GM21737 (cell line): ENCODE measurements at regions not wholly inside any gene's neighbourhood (a gene's known extent, or its start where the extent isn't known, plus 50 kb on each side); places are given as distances from the start of the nearest gene placed in this dataset.
"Not testable (repeated sequence)": the region's sequence is repeated elsewhere in the genome, so short reads cannot be mapped to it uniquely, and the experiment has no call there.

Experiments
- ATAC-seq: cut with Tn5 transposase; IDR thresholded peaks from one replicate; pipeline ENCODE4 v1.9.1; 2021; ENCODE audit warnings: mild to moderate bottlenecking, moderate library complexity; ENCODE audit not compliant: unreplicated experiment

DNA sequence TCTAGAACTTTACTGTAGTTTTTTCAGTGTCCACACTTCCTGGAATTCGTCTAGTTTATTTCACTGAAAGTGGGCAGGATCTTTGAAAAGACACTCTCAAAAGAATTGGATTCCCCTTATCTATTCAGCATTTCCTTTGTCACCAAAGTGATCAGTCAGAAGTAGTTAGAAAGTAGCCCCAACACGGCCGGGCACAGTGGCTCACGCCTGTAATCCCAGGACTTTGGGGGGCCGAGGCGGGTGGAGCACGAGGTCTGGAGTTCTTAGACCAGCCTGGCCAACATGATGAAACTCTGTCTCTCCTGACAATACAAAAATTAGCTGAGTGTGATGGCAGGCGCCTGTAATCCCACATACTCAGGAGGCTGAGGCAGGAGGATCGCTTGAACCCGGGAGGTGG lies 69.0 kb upstream of the KMT2C start:
- no peak for ATAC-seq

DNA sequence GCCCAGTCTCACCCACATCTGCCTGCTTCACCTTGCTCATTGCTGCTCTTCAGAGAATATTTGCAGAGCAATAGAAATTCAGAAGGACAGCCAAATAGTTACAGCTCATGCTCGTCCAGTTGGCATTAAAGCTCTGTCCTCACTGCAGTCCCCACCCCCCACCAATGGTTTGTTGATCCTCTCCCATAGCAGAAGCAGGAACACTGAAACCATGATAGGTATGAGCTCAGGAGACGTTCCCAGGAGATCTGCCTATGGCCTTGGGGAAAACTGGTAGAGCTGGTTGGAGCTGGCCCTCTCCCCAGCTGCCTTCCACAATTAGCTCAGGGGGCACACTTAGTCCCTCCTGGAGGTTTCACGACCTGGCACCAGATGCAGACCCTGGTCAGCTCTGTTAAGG lies 68.6 kb upstream of the KMT2C start:
- ATAC-seq: no peak

DNA sequence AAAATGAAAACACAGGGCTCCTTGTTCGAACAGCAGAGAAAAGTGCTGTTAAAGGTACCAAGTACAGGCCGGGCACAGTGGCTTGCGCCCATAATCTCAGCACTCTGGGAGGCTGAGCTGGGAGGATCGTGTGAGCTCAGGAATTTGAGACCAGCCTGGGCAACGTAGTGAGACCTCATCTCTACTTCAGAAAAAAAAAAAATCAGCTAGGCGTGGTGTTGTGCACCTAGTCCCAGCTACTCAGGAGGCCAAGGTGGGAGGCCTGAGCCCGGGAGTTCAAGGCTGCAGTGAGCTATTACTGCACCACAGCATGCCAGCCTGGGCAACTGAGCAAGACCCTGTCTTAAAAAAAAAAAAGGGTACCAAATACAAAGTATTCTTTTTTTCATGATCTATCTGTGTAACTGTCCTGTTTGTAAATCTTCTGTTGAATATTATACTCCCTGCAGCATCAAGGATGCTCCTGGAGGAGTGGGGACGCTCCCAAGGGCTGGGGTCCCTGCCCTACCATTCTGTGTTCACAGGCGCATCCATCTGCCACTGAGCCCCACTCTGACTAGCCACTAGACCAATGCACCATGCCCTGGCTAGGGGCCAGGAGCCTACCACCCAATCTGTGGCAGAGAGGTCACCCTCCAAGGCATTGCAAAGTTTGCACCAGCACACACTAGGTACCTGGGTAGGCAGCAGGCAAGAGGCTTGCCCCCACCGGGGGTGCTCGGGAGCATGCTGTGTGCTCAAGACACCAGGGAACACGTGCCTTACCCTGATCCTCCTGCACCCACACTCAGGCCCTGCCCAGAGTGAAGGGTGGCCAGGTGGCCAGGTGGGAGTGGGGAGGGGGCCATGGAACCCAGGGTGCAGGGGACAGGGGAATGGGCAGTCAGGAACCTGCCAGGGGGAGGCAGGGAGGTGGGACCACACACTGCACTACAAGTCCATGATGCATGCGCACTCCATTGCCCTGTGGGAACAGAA lies 67.3 kb upstream of the KMT2C start:
- ATAC-seq: no peak

DNA sequence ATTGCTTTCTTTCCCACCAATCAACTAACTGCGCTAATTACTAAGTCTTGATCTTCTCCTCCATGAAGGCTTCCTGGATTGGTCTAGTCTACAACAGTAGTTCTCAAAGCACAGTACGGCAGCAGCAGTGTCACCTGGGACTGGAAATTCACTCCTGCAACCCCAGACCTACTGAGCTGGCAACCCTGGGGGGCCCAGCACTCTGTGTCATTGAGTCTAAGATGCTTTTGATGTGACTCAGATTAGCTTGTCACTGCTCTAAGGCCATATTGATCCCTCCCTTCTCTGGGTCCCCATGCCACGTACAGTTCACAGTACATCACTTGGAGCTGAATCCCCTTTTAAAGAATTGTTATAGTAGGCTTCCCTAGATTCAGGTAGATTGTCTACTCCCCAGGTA lies 65.7 kb upstream of the KMT2C start:
- ATAC-seq: no peak

DNA sequence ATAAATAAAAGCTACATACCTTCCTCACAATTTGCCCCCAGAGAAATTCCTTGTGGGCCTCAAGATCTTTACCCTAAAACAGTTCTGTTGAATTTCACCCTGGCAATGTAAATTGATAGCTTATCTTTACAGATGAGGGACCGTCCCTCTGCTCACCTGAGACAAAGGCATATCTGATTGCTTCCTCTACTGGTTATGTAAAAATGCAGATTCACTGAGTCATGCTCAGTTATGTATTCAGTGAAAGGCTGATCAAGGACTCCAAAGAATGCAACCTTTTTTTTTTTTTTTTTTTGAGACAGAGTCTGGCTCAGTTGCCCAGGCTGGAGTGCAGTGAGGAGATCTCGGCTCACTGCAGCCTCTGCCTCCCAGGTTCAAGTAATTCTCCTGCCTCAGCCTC lies 64.2 kb upstream of the KMT2C start:
- not testable (repeated sequence) for ATAC-seq

DNA sequence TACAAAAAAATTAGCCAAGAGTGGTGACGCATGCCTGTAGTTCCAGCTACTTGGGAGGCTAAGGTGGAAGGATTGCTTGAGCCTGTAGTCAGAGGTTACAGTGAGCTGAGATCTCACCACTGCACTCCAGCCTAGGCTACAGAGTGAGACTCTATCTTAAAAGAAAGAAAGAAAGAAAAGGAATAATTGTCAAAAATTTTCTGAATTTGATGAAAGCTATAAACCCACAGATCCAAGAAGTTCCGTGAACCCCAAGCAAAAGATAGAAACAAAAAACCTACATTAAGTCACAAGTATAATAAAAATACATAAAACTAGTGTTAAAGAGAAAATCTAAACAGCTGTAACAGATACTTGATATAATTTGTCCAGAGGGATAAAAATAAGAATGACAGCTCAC lies 60.1 kb upstream of the KMT2C start:
- ATAC-seq: no peak

DNA sequence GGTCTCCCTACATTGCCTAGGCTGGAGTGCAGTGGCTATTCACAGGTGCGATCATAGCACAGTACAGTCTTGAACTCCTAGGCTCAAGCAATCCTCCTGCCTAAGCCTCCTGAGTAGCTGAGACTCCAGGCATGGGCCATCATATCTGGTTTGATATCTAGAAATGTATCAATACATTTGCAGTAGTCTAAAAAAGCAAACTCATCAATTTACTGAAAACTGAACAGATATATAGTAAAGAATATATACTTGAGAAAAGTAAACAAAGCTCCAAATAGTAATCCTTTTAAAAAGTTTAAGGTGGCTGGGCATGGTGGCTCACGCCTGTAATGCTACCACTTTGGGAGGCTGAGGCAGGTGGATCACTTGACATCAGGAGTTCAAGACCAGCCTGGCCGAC lies 57.1 kb upstream of the KMT2C start:
- ATAC-seq: no peak

DNA sequence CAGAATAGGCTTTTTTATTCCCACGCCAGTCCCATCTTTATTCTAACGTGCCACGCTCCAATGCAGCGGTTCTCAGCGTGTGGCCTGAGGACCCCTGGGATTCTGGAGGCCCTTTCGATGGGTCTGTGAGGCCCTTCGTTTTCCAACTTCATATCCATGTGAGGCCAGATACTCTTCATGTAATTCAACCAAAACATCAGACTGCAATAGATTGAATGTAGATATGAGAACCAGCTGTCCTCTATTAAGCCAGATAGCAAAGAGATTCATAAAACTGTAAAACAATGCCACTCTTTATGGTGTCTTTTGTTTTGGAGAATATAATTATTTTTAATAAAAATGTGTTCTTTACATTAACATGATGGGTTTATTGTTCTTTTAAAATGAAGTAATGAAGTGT lies 53.2 kb upstream of the KMT2C start:
- ATAC-seq: no peak

DNA sequence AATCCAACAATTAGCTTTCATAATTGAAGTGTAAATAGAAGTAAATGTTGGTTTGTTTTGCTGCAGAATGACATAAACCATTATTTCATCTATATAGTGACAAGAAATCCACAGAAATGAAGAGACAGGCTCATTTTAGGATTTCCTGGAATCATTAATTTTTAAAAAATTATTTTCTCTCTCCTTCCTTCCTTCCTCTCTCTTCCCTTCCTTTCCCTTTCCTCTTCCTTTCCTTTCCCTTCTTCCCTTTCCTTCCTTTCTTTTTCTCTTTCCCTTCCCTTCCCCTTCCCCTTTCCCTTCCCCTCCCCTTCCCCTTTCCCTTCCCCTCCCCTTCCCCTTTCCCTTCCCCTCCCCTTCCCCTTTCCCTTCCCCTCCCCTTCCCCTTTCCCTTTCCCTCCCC lies 51.2 kb upstream of the KMT2C start:
- ATAC-seq: no peak

DNA sequence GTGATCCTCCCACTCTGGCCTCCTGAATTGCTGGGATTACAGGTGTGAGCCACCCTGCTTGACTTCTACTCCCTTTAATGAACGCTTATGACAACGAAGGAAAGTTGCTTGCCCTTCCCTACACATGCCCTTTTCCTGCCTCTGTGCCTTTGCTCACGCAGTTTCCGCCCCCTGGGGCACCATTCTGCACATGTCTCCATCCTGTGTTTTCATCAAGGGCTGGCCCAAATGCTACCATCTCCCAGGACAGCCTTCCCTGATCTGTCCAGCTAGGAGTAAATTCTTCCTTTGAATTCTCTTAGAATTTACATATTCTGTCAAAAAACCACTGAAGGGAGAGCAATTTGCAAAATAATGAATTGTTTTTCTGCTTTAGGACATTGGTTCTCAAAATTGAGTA lies 50.0 kb upstream of the KMT2C start:
- no peak for ATAC-seq
